Gastroesophageal sphincter (tissue), 3 donors: ENCODE measurements at regions not wholly inside any gene's neighbourhood (a gene's known extent, or its start where the extent isn't known, plus 50 kb on each side); places are given as distances from the start of the nearest gene placed in this dataset.

Source experiments
- EP300 ChIP-seq: sonication (generic); formaldehyde crosslinking; IDR thresholded peaks from one replicate; pipeline ENCODE4 v1.6.1; 2017; ENCODE audit warnings: antibody characterized with exemption, mild to moderate bottlenecking
- TF ChIP-seq, protein P1 (sequence below), 4 experiments: fragments of 200-600 bp in 2 of 4; fragments of 450-650 bp in 2 of 4; sonication (generic) in 1 of 4; IDR thresholded peaks; one replicate each; pipeline ENCODE4 v1.5.1; 2017 to 2019; ENCODE audit warnings: antibody characterized with exemption in 4 of 4, mild to moderate bottlenecking in 2 of 4, moderate library complexity in 2 of 4

DNA sequence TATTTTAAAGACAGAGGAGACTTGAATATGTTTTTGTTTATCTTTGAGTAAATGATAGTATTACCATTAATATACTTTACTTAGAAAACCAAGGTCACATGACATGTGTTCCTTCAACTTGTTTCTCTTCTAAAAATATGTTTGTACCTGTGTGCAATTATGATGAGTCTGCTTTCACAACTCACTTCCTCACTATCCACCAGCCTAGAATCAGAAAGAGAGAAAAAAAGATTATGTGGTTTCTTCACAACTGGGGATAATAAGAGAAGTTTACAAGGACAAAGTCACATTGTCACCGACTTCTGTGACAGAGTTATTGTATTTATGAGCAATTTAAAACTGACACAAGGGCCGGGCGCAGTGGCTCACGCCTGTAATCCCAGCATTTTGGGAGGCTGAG, 1112.1 kb downstream of the RPA4 start:
- TF ChIP-seq, protein P1, sequence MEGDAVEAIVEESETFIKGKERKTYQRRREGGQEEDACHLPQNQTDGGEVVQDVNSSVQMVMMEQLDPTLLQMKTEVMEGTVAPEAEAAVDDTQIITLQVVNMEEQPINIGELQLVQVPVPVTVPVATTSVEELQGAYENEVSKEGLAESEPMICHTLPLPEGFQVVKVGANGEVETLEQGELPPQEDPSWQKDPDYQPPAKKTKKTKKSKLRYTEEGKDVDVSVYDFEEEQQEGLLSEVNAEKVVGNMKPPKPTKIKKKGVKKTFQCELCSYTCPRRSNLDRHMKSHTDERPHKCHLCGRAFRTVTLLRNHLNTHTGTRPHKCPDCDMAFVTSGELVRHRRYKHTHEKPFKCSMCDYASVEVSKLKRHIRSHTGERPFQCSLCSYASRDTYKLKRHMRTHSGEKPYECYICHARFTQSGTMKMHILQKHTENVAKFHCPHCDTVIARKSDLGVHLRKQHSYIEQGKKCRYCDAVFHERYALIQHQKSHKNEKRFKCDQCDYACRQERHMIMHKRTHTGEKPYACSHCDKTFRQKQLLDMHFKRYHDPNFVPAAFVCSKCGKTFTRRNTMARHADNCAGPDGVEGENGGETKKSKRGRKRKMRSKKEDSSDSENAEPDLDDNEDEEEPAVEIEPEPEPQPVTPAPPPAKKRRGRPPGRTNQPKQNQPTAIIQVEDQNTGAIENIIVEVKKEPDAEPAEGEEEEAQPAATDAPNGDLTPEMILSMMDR (IDR thresholded peaks at IDR 0.05) = no peak
- TF ChIP-seq EP300 = no peak
